IMR-90 (cell line): ENCODE measurements at regions not wholly inside any gene's neighbourhood (a gene's known extent, or its start where the extent isn't known, plus 50 kb on each side); places are given as distances from the start of the nearest gene placed in this dataset.

Experiments
- ATAC-seq: fragments of 200-7000 bp; cut with Tn5 transposase; 2 replicates; pipeline ENCODE4 v1.9.1; 2020; ENCODE audit warnings: low read depth, mild to moderate bottlenecking, moderate library complexity
- BruUV-seq: library from RNA; stranded (reverse); fragments of 400-500 nt; replicated peaks from 2 replicates; lab custom pipeline; 2021; lab: Mats Ljungman, UMichigan
- CTCF ChIA-PET: fragments of 300-600 bp; formaldehyde crosslinking; extraction: SDS; loops from one replicate; lab custom pipeline; 2021; ENCODE audit warnings: antibody characterized with exemption; lab: Yijun Ruan, JAX
- POLR2A ChIA-PET: fragments of 300-600 bp; sonication (Branson Sonifier 250); formaldehyde crosslinking; loops from one replicate; lab custom pipeline; 2022; ENCODE audit warnings: antibody characterized with exemption; ENCODE audit not compliant: unreplicated experiment; lab: Charles Lee
- DNase-seq: peaks from one replicate; pipeline ENCODE4 v3.0.0; 2013
- H2AFZ ChIP-seq: replicated peaks from 2 replicates; pipeline ENCODE3; 2013; ENCODE audit warnings: low read length, mild to moderate bottlenecking; ENCODE audit not compliant: poor library complexity
- H2AK5ac ChIP-seq: 2 replicates; pipeline ENCODE4 v1.6.1; 2013; ENCODE audit warnings: low read depth, low read length, inconsistent platforms
- H2AK9ac ChIP-seq: replicated peaks from 2 replicates; pipeline ENCODE3; 2013; ENCODE audit warnings: mild to moderate bottlenecking, low read depth, low read length, moderate library complexity; ENCODE audit not compliant: poor library complexity
- H2BK120ac ChIP-seq: 2 replicates; pipeline ENCODE4 v1.6.1; 2013; ENCODE audit warnings: low read depth, low read length, inconsistent platforms
- H2BK15ac ChIP-seq: 3 replicates; pipeline ENCODE4 v1.6.1; 2013; ENCODE audit warnings: low read depth, low read length, inconsistent platforms
- H2BK20ac ChIP-seq: 2 replicates; pipeline ENCODE4 v1.6.1; 2013; ENCODE audit warnings: low read depth, mild to moderate bottlenecking, inconsistent platforms, low read length, moderate library complexity
- H2BK5ac ChIP-seq: 2 replicates; pipeline ENCODE4 v1.6.1; 2013; ENCODE audit warnings: mild to moderate bottlenecking, low read depth, low read length, inconsistent platforms; ENCODE audit not compliant: poor library complexity, severe bottlenecking
- H3K14ac ChIP-seq: replicated peaks from 2 replicates; pipeline ENCODE4 v1.6.1; 2013; ENCODE audit warnings: low read depth, low read length, inconsistent platforms
- H3K18ac ChIP-seq: 2 replicates; pipeline ENCODE4 v1.6.1; 2013; ENCODE audit warnings: low read depth, low read length, control low read depth
- H3K23ac ChIP-seq: 2 replicates; pipeline ENCODE4 v1.6.1; 2013; ENCODE audit warnings: low read depth, low read length, inconsistent platforms
- H3K27ac ChIP-seq: 2 replicates; pipeline ENCODE4 v1.5.1; 2013; ENCODE audit warnings: mild to moderate bottlenecking, control low read depth, low read length; ENCODE audit not compliant: insufficient read depth
- H3K27me3 ChIP-seq: 2 replicates; pipeline ENCODE4 v1.6.1; 2013; ENCODE audit warnings: low read length; ENCODE audit not compliant: control insufficient read depth, insufficient read depth
- H3K36me3 ChIP-seq: 2 replicates; pipeline ENCODE4 v1.6.1; 2013; ENCODE audit warnings: low read length, mixed read lengths; ENCODE audit not compliant: control insufficient read depth, insufficient read depth
- H3K4ac ChIP-seq: 2 replicates; pipeline ENCODE4 v1.6.1; 2013; ENCODE audit warnings: low read depth, low read length, inconsistent platforms
- H3K4me1 ChIP-seq: 2 replicates; pipeline ENCODE4 v1.6.1; 2013; ENCODE audit warnings: low read length, mixed read lengths; ENCODE audit not compliant: control insufficient read depth, insufficient read depth
- H3K4me2 ChIP-seq: 2 replicates; pipeline ENCODE4 v1.6.1; 2013; ENCODE audit warnings: low read depth, mild to moderate bottlenecking, control low read depth, low read length, moderate library complexity
- H3K4me3 ChIP-seq: 2 replicates; pipeline ENCODE4 v1.5.1; 2013; ENCODE audit warnings: low read depth, mild to moderate bottlenecking, control low read depth, low read length, moderate library complexity; ENCODE audit not compliant: insufficient read depth
- H3K56ac ChIP-seq: 2 replicates; pipeline ENCODE4 v1.6.1; 2013; ENCODE audit warnings: low read length, inconsistent platforms; ENCODE audit not compliant: insufficient read depth; ENCODE audit errors: extremely low read depth
- H3K79me1 ChIP-seq, 2 experiments: 2 replicates each; pipeline ENCODE4 v1.6.1; 2013; ENCODE audit warnings: low read length in 2 of 2, inconsistent platforms in 1 of 2, low read depth in 1 of 2
- H3K9ac ChIP-seq: 2 replicates; pipeline ENCODE4 v1.6.1; 2013; ENCODE audit warnings: low read depth, low read length, control low read depth
- H3K9me1 ChIP-seq: 2 replicates; pipeline ENCODE4 v1.6.1; 2013; ENCODE audit warnings: low read length, inconsistent platforms; ENCODE audit not compliant: insufficient read depth
- H3K9me3 ChIP-seq: 2 replicates; pipeline ENCODE4 v1.6.1; 2013; ENCODE audit warnings: low read length; ENCODE audit not compliant: control insufficient read depth, insufficient read depth
- H4K20me1 ChIP-seq: 2 replicates; pipeline ENCODE4 v1.6.1; 2013; ENCODE audit warnings: low read length, inconsistent platforms; ENCODE audit not compliant: insufficient read depth
- H4K5ac ChIP-seq: 2 replicates; pipeline ENCODE4 v1.6.1; 2013; ENCODE audit warnings: mild to moderate bottlenecking, low read depth, low read length, control low read depth
- H4K8ac ChIP-seq, 2 experiments: 2 replicates each; pipeline ENCODE4 v1.6.1; 2013; ENCODE audit warnings: low read depth in 2 of 2, low read length in 2 of 2, control low read depth in 1 of 2, inconsistent platforms in 1 of 2
- H4K91ac ChIP-seq: 2 replicates; pipeline ENCODE4 v1.6.1; 2013; ENCODE audit warnings: low read depth, low read length, inconsistent platforms; ENCODE audit not compliant: insufficient read depth
- BHLHE40 ChIP-seq: fragments of 150-350 bp; IDR thresholded peaks from 2 replicates; pipeline ENCODE4 v1.6.1; 2016; ENCODE audit warnings: mild to moderate bottlenecking, low read depth, low read length
- CTCF ChIP-seq: conservative IDR thresholded peaks from 2 replicates; pipeline ENCODE4 v1.5.1; 2012; ENCODE audit warnings: mild to moderate bottlenecking, low read depth, low read length, improper control_type of control experiment
- MAZ ChIP-seq: IDR thresholded peaks from 2 replicates; pipeline ENCODE4 v1.6.1; 2012; ENCODE audit warnings: low read depth, mild to moderate bottlenecking, low read length, improper control_type of control experiment, moderate library complexity, borderline replicate concordance
- NFE2L2 ChIP-seq: fragments of 150-350 bp; IDR thresholded peaks from 2 replicates; pipeline ENCODE4 v1.6.1; 2016; ENCODE audit warnings: low read depth, mild to moderate bottlenecking, low read length
- POLR2A ChIP-seq: IDR thresholded peaks from 2 replicates; pipeline ENCODE4 v1.6.1; 2012; ENCODE audit warnings: mild to moderate bottlenecking, low read depth, low read length
- WGBS, 2 experiments: methylation state at CpG; one replicate each; pipeline versions ENCODE4 v1.1.5 to v1.1.7; 2013; ENCODE audit warnings: missing lambda C conversion rate in 2 of 2; ENCODE audit not compliant: insufficient read length in 1 of 2; ENCODE audit errors: extremely low coverage in 2 of 2; 5-methylcytosine and 5-hydroxymethylcytosine counted together
- dilution Hi-C: fragments of 300-500 bp; cut with HindIII; formaldehyde crosslinking; loops from one replicate; pipeline ENCODE4 v1.14.3; 2018; ENCODE audit warnings: low sequenced_read_pairs; ENCODE audit not compliant: unreplicated experiment
- in situ Hi-C: fragments of 300-500 bp; cut with MboI; formaldehyde crosslinking; loops from 3 replicates; pipeline ENCODE4 v1.14.3; 2019; ENCODE audit warnings: low sequenced_read_pairs, inconsistent platforms, mixed read lengths
- intact Hi-C: fragments of 100-400 bp; cut with micrococcal nuclease; formaldehyde crosslinking; loops from 2 replicates; pipeline ENCODE4 v1.10.0; 2022

GRCh38 chr15:26048669-26049068 lies 185.5 kb upstream of the ATP10A start:
- Histone ChIP-seq H2AK9ac (no peak overlapping the region), H3K4me1 (no peaks in the 10 kb centered on the region), H3K9me3 (no peaks in the 10 kb centered on the region; the same call in 1 of the 2 replicates), H3K23ac (no peak overlapping the region), H3K4ac (no peak overlapping the region), H3K27me3 (no peaks in the 10 kb centered on the region), H3K9ac (no peak overlapping the region), H2AFZ (no peak overlapping the region), H3K79me1 (no peaks in the 10 kb centered on the region), H2BK15ac (no peak overlapping the region), H3K14ac (no peak overlapping the region), H2AK5ac (no peak overlapping the region), H2BK20ac (no peak overlapping the region), H4K5ac (no peak overlapping the region), H3K4me3 (no peak overlapping the region), H4K91ac (no peak overlapping the region), H3K9me1 (no peaks in the 10 kb centered on the region), H3K56ac (no peak overlapping the region), H3K4me2 (no peak overlapping the region), H2BK5ac (no peak overlapping the region), H4K8ac (no peak overlapping the region), H3K18ac (no peak overlapping the region), H3K36me3 (no peaks in the 10 kb centered on the region), H3K27ac (no peak overlapping the region), H2BK120ac (no peak overlapping the region), H4K20me1 (no peaks in the 10 kb centered on the region)
- ATAC-seq (no peak), DNase-seq (no peak)
- WGBS, 2 experiments: 46% methylated on average over 4 of the region's 7 CpGs; no CpG with 5 or more reads in 1 of the 2 experiments
- POLR2A ChIA-PET: no interaction called here
- dilution Hi-C loops (no loop called here), intact Hi-C loops (no loop called here), in situ Hi-C loops (loop anchor here (25.0 kb wide), 1 partner anchor 214 kb away; no protein-coding TSS in a partner anchor)
- TF ChIP-seq CTCF: no peak
- TF ChIP-seq MAZ: no peak
- TF ChIP-seq BHLHE40: no peak
- no peak for TF ChIP-seq POLR2A
- no peak for TF ChIP-seq NFE2L2
- CTCF ChIA-PET: no interaction called here
- BruUV-seq: no TSS peak
